ENCODE measurements at regions not wholly inside any gene's neighbourhood (a gene's known extent, or its start where the extent isn't known, plus 50 kb on each side); places are given as distances from the start of the nearest gene placed in this dataset.

- TF ChIP-seq CTCF (IDR thresholded peaks at IDR 0.05) (no peak), POLR2A (IDR thresholded peaks at IDR 0.05) (no peak)
Observed at GRCh38 chr10:113376428-113376827, 176.4 kb upstream of the HABP2 start.

Data from body of pancreas (tissue), 4 donors.